Tibial artery (tissue), 4 donors: ENCODE measurements at regions not wholly inside any gene's neighbourhood (a gene's known extent, or its start where the extent isn't known, plus 50 kb on each side); places are given as distances from the start of the nearest gene placed in this dataset.

Source experiments
- DNase-seq, 2 donors: peaks; one replicate each; pipeline ENCODE4 v3.0.0-alpha.2; 2019
- H3K27ac ChIP-seq, 2 donors: fragments of 200-600 bp; sonication (generic) in 1 of 2; 1 replicate in 1 of 2; 2 replicates in 1 of 2; pipeline ENCODE4 v1.5.1; 2018 to 2019; ENCODE audit warnings: mild to moderate bottlenecking in 1 of 2
- H3K27me3 ChIP-seq, 2 donors: fragments of 200-600 bp; sonication (generic) in 1 of 2; one replicate each; pipeline versions ENCODE4 v1.5.1 to v1.6.0; 2016 to 2019
- H3K36me3 ChIP-seq, 3 donors: fragments of 200-600 bp; sonication (generic) in 2 of 3; one replicate each; pipeline ENCODE4 v1.5.1; 2016 to 2019; ENCODE audit warnings: mild to moderate bottlenecking in 2 of 3
- H3K4me1 ChIP-seq, 4 donors: fragments of 200-600 bp; sonication (generic) in 2 of 4; 1 replicate in 3 of 4; 2 replicates in 1 of 4; pipeline ENCODE4 v1.5.1; 2016 to 2019
- H3K4me3 ChIP-seq, 2 donors: fragments of 200-600 bp; sonication (generic) in 1 of 2; 1 replicate in 1 of 2; 2 replicates in 1 of 2; pipeline ENCODE4 v1.5.1; 2018 to 2019; ENCODE audit warnings: mild to moderate bottlenecking in 2 of 2
- H3K9me3 ChIP-seq, 3 donors: fragments of 200-600 bp; sonication (generic) in 1 of 3; one replicate each; pipeline ENCODE4 v1.5.1; 2016 to 2019
- intact Hi-C: fragments of 100-400 bp; cut with DNase I; formaldehyde crosslinking; loops from one replicate; pipeline ENCODE4 v1.15.0; 2023; ENCODE audit warnings: low total_unique reads
- TF ChIP-seq, protein P1 (sequence below), 2 experiments: fragments of 200-600 bp in 1 of 2; fragments of 450-650 bp in 1 of 2; IDR thresholded peaks; one replicate each; pipeline ENCODE4 v1.5.1; 2017 to 2019; ENCODE audit warnings: antibody characterized with exemption in 2 of 2, mild to moderate bottlenecking in 1 of 2, moderate library complexity in 1 of 2

DNA sequence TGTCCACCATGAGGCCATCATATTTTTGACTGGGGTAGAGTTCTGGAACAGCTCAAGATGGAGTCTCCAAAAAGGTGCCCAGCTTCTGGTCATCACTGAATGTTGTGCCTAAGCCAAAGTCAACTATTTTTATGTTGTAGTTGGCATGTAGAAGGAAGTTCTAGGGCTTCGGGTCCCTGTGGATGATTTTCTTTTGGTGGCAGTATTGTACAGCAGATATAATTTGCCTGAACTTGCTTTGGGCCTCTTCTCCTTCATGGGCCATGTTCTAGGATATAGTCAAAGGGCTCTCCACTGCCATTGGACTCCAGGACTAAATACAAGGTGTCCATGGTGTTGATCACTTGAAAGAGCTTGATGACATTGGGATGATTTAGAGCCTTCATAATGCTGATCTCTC is 143.6 kb downstream of the SLC38A4 start:
- no peak for DNase-seq

GRCh38 chr12:46680506-46680905 is 145.3 kb downstream of the SLC38A4 start:
- DNase-seq, result no peak
- Histone ChIP-seq H3K4me1 (peaks cover 0 to 5% (median 2%) of the 10 kb centered on the region in 4 donors), H3K27ac (no peak overlapping the region), H3K4me3 (no peak overlapping the region), H3K9me3 (no peaks in the 10 kb centered on the region), H3K36me3 (no peaks in the 10 kb centered on the region), H3K27me3 (no peaks in the 10 kb centered on the region)
- intact Hi-C loops, result no loop called here
- TF ChIP-seq, protein P1, sequence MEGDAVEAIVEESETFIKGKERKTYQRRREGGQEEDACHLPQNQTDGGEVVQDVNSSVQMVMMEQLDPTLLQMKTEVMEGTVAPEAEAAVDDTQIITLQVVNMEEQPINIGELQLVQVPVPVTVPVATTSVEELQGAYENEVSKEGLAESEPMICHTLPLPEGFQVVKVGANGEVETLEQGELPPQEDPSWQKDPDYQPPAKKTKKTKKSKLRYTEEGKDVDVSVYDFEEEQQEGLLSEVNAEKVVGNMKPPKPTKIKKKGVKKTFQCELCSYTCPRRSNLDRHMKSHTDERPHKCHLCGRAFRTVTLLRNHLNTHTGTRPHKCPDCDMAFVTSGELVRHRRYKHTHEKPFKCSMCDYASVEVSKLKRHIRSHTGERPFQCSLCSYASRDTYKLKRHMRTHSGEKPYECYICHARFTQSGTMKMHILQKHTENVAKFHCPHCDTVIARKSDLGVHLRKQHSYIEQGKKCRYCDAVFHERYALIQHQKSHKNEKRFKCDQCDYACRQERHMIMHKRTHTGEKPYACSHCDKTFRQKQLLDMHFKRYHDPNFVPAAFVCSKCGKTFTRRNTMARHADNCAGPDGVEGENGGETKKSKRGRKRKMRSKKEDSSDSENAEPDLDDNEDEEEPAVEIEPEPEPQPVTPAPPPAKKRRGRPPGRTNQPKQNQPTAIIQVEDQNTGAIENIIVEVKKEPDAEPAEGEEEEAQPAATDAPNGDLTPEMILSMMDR (IDR thresholded peaks at IDR 0.05), result no peak

More for the DNA sequence above, 143.6 kb downstream of the SLC38A4 start:
- intact Hi-C loops, result no loop called here
- Histone ChIP-seq H3K4me3 (no peak overlapping the region), H3K36me3 (no peaks in the 10 kb centered on the region), H3K9me3 (no peaks in the 10 kb centered on the region), H3K4me1 (no peaks in the 10 kb centered on the region), H3K27ac (no peak overlapping the region), H3K27me3 (no peaks in the 10 kb centered on the region)
- TF ChIP-seq, protein P1 (IDR thresholded peaks at IDR 0.05), result no peak

DNA sequence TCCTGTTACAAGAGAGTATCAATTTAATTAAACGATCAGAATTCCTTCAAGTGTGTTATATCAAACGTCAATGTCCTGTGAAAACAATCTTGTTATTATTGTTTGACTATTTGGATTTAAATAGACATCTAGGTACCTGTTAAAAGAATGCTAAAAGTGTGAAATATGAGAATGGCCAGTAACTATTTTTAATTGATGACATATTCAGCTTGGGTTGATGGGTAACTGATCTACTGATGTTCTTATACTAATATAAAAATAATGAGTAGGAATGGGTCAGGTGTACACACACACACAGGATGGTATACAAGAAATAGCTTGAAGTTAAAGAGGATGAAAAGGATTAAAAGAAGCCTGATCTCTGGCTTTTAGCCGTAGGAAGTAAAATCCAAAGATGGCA is 146.0 kb downstream of the SLC38A4 start:
- Histone ChIP-seq H3K4me1 (peaks cover 0 to 5% (median 2%) of the 10 kb centered on the region in 4 donors), H3K27me3 (no peaks in the 10 kb centered on the region), H3K4me3 (no peak overlapping the region), H3K9me3 (no peaks in the 10 kb centered on the region), H3K27ac (no peak overlapping the region), H3K36me3 (no peaks in the 10 kb centered on the region)
- no peak for DNase-seq
- TF ChIP-seq, protein P1 (IDR thresholded peaks at IDR 0.05), result no peak
- intact Hi-C loops, result loop anchor here (5.0 kb wide), 1 partner anchor 253 kb away; no protein-coding TSS in a partner anchor

- intact Hi-C loops, result loop anchor here (5.0 kb wide), 1 partner anchor 254 kb away; no protein-coding TSS in a partner anchor
These were observed 147.4 kb downstream of the SLC38A4 start for GRCh38 chr12:46678426-46678825.

DNA sequence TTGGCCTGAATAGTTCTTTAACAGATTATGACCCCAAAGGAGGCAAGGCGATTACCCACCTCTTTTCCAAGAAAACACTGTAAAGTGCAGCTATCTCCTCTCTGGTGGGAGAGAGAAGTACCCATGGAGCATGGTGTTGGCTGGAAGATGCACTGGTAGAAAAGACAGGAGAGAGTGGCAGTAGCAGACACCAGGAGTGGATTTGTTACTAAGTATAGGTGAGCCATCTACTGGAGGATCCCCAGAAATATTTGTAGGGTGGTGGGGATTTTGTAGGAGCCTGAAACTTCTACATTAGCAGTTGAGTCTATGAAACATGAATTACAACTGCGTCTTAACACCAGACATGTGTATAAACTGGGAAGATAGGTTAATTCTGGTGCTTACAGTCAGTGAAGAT is 148.0 kb downstream of the SLC38A4 start:
- Histone ChIP-seq H3K4me3 (no peak overlapping the region), H3K27me3 (no peaks in the 10 kb centered on the region), H3K36me3 (no peaks in the 10 kb centered on the region), H3K27ac (no peak overlapping the region), H3K4me1 (peaks cover 0 to 5% (median 2%) of the 10 kb centered on the region in 4 donors), H3K9me3 (no peaks in the 10 kb centered on the region)
- intact Hi-C loops, result loop anchor here (5.0 kb wide), 1 partner anchor 255 kb away; no protein-coding TSS in a partner anchor
- TF ChIP-seq, protein P1 (IDR thresholded peaks at IDR 0.05), result no peak
- DNase-seq, result no peak

More at GRCh38 chr12:46678426-46678825, 147.4 kb downstream of the SLC38A4 start:
- DNase-seq, result no peak
- no peaks in the 10 kb centered on the region for H3K27me3 ChIP-seq
- TF ChIP-seq, protein P1 (IDR thresholded peaks at IDR 0.05), result no peak
- H3K4me1 ChIP-seq, result peaks cover 0 to 5% (median 2%) of the 10 kb centered on the region in 4 donors
- H3K27ac ChIP-seq, result no peak overlapping the region
- no peaks in the 10 kb centered on the region for H3K36me3 ChIP-seq
- no peak overlapping the region for H3K4me3 ChIP-seq
- H3K9me3 ChIP-seq, result no peaks in the 10 kb centered on the region
